Neutrophil (primary cell): ENCODE measurements at regions not wholly inside any gene's neighbourhood (a gene's known extent, or its start where the extent isn't known, plus 50 kb on each side); places are given as distances from the start of the nearest gene placed in this dataset.

Source experiments
- H3K27ac ChIP-seq: fragments of 200-600 bp; sonication (generic); 2 replicates; pipeline ENCODE4 v1.5.1; 2016; ENCODE audit warnings: mild to moderate bottlenecking, moderate library complexity
- H3K27me3 ChIP-seq: fragments of 200-600 bp; sonication (generic); 2 replicates; pipeline ENCODE4 v1.6.0; 2016; ENCODE audit warnings: mild to moderate bottlenecking
- H3K36me3 ChIP-seq: fragments of 200-600 bp; sonication (generic); 2 replicates; pipeline ENCODE4 v1.5.1; 2017
- H3K4me1 ChIP-seq, 2 experiments: fragments of 200-600 bp in 1 of 2; sonication (generic) in 1 of 2; 1 replicate in 1 of 2; 2 replicates in 1 of 2; pipeline versions ENCODE4 v1.5.1 to v1.6.1; 2013 to 2016; ENCODE audit warnings: low read depth in 1 of 2, low read length in 1 of 2, mild to moderate bottlenecking in 1 of 2, moderate library complexity in 1 of 2; ENCODE audit not compliant: control insufficient read depth in 1 of 2, insufficient read depth in 1 of 2
- H3K4me3 ChIP-seq, 2 experiments: fragments of 200-600 bp in 1 of 2; sonication (generic) in 1 of 2; 1 replicate in 1 of 2; 2 replicates in 1 of 2; pipeline ENCODE4 v1.5.1; 2013 to 2016; ENCODE audit warnings: low read depth in 1 of 2, low read length in 1 of 2, mild to moderate bottlenecking in 1 of 2, moderate library complexity in 1 of 2
- H3K9me3 ChIP-seq: fragments of 200-600 bp; sonication (generic); 2 replicates; pipeline ENCODE4 v1.5.1; 2016
- TF ChIP-seq, protein P1 (sequence below): fragments of 200-600 bp; sonication (generic); IDR thresholded peaks from 2 replicates; pipeline ENCODE4 v1.5.1; 2016; ENCODE audit warnings: antibody characterized with exemption

DNA sequence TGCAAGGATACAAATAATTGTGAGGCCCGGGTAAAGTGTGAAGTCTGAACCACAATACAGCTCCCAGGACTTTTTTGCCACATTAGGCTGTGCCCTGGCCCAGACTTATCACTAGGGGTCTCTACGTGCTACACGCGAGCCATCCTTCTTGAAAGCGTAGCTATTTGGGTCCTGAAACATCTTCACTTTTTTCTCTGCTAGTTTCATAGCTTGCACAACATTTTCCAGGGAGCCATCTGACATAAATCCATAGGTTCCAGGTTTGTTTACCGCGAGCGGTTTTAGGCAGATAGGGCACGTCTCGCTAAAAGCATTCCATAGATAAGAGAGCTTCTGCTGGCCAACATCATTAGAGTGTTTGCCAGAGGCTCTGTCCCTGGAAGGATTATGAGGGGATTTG, 226.5 kb downstream of the RPS24 start:
- Histone ChIP-seq H3K4me1 (peaks cover 54 to 55% of the 10 kb centered on the region in 2 experiments), H3K27me3 (no peaks in the 10 kb centered on the region), H3K36me3 (no peaks in the 10 kb centered on the region), H3K4me3 (peak overlapping the region in 1 of 2 experiments; percentile 38), H3K9me3 (no peaks in the 10 kb centered on the region), H3K27ac (peak overlapping the region; percentile 88)
- TF ChIP-seq, protein P1, sequence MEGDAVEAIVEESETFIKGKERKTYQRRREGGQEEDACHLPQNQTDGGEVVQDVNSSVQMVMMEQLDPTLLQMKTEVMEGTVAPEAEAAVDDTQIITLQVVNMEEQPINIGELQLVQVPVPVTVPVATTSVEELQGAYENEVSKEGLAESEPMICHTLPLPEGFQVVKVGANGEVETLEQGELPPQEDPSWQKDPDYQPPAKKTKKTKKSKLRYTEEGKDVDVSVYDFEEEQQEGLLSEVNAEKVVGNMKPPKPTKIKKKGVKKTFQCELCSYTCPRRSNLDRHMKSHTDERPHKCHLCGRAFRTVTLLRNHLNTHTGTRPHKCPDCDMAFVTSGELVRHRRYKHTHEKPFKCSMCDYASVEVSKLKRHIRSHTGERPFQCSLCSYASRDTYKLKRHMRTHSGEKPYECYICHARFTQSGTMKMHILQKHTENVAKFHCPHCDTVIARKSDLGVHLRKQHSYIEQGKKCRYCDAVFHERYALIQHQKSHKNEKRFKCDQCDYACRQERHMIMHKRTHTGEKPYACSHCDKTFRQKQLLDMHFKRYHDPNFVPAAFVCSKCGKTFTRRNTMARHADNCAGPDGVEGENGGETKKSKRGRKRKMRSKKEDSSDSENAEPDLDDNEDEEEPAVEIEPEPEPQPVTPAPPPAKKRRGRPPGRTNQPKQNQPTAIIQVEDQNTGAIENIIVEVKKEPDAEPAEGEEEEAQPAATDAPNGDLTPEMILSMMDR: no peak

DNA sequence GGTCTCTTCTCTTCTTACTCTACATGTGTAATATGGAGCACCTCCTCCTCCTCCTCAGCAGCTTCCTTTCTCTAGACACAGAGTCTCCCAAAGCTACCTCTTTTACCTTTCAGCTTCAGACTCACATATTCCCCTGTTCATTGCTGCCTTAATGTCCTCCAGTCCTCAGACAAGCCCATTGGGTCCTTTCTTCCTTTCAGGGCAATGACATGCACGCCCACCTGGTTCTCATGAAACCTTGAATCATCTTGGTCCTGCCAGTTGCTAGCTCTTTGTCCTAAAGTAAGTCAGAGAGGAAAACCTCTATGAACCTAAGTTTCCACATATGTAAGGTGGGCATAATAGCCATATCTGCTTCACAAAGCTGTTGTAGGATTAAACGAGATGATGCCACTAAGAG, 227.0 kb downstream of the RPS24 start:
- Histone ChIP-seq H3K4me1 (peaks cover 49 to 50% of the 10 kb centered on the region in 2 experiments), H3K4me3 (no peak overlapping the region), H3K36me3 (no peaks in the 10 kb centered on the region), H3K9me3 (no peaks in the 10 kb centered on the region), H3K27me3 (no peaks in the 10 kb centered on the region), H3K27ac (peak overlapping the region; percentile 88)
- TF ChIP-seq, protein P1: no peak

DNA sequence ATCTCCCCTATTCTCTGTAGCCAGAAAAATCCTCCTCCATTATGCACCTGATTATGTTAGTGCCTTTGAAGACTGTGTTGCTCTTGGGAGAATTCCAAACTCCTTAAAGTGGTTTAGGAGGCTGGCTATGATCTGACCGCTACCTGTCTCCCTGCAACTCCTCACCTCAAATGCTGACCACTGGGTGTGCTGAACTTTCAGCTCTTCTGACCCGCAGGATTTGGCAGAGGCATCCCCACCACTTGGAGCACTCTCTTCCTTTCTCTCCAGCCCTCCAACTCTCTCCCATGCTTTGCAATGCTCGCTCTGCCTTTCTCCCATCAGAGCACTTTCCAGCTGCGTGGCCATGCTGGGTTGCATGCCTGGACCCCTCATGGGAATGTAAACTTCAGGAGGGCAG, 227.6 kb downstream of the RPS24 start:
- no peak overlapping the region for H3K27ac ChIP-seq
- peaks cover 43 to 44% of the 10 kb centered on the region in 2 experiments for H3K4me1 ChIP-seq
- H3K27me3 ChIP-seq: no peaks in the 10 kb centered on the region
- TF ChIP-seq, protein P1: no peak
- H3K4me3 ChIP-seq: no peak overlapping the region
- no peaks in the 10 kb centered on the region for H3K9me3 ChIP-seq
- H3K36me3 ChIP-seq: no peaks in the 10 kb centered on the region

DNA sequence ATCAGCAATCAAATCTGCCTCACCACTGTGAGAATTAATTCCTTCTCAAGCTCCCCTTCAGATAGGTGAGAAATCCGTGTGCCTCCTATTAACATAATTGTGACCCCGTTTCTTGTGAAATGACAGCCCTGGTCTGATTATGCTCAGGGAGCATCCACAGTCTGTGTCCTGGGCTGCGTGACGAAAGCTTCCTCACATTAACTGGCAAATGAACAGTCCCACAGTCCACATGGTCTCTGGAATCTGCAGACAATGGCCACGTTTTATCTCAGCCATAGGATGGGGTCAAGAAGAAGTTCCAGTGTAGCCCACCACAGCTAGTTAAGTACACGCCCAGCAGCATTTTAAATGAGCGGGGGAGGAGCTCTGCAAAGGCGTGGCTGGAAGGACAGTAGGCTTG, 229.2 kb downstream of the RPS24 start:
- H3K27ac ChIP-seq: no peak overlapping the region
- no peak overlapping the region for H3K4me3 ChIP-seq
- peaks cover 29% of the 10 kb centered on the region in 2 experiments for H3K4me1 ChIP-seq
- no peaks in the 10 kb centered on the region for H3K27me3 ChIP-seq
- no peaks in the 10 kb centered on the region for H3K36me3 ChIP-seq
- no peaks in the 10 kb centered on the region for H3K9me3 ChIP-seq
- TF ChIP-seq, protein P1: no peak

DNA sequence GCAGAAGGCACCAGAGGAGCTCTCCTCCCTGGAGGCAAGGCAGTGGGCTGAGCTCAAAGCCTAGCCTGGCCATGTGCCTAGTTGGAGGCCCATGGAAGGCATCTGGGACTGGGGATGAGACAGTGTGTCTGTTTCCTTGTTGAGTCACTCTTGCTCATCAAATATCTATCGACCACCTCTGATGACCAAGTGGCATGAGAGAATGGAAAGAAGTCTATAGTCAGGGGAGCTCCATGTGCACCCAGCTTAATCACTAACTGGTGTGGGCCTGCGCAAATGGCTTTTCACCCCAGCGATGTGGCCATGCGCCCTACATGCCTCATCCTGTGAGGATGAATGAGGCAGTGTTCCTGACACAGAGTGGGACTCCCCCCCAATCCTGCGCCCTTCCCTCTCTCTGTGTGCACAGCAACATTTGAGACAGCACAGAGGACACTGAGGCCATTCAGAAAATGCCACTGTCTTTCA, 229.9 kb downstream of the RPS24 start:
- Histone ChIP-seq H3K4me1 (peaks cover 22% of the 10 kb centered on the region in 2 experiments), H3K27ac (no peak overlapping the region), H3K9me3 (no peaks in the 10 kb centered on the region), H3K4me3 (no peak overlapping the region), H3K36me3 (no peaks in the 10 kb centered on the region), H3K27me3 (no peaks in the 10 kb centered on the region)
- TF ChIP-seq, protein P1: no peak

DNA sequence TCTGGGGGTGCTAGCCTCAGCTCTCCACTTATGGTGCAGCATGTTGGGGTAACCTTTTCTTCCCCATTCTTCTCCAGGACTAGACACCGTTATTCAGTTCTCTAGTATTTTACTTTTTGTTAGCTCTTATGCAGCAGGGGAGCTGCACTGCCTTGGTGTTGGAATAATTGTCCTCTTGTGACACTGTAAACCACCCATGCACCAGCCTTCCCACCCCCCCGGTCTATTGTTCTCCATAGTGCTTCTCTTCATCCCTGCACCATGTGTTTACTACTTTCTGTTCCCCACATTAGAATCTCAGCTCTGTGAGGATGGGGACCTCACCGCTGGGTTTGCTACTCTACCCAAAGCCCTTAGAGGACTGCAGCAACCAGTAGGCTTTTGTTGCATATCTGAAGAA, 230.7 kb downstream of the RPS24 start:
- Histone ChIP-seq H3K36me3 (no peaks in the 10 kb centered on the region), H3K4me1 (peaks cover 14% of the 10 kb centered on the region in 2 experiments), H3K27me3 (no peaks in the 10 kb centered on the region), H3K9me3 (no peaks in the 10 kb centered on the region), H3K27ac (no peak overlapping the region), H3K4me3 (no peak overlapping the region)
- TF ChIP-seq, protein P1: no peak
